IPS DF 6.9 (cell line): ENCODE measurements at regions not wholly inside any gene's neighbourhood (a gene's known extent, or its start where the extent isn't known, plus 50 kb on each side); places are given as distances from the start of the nearest gene placed in this dataset.
"Not testable (repeated sequence)": the region's sequence is repeated elsewhere in the genome, so short reads cannot be mapped to it uniquely, and the experiment has no call there.

Experiments used
- DNase-seq: peaks from one replicate; pipeline ENCODE4 v3.0.0-alpha.2; 2013; ENCODE audit warnings: low read depth, low spot score
- H3K27ac ChIP-seq: one replicate; pipeline ENCODE4 v1.5.1; 2013; ENCODE audit warnings: low read length, control low read depth
- H3K27me3 ChIP-seq: 2 replicates; pipeline ENCODE4 v1.6.1; 2013; ENCODE audit warnings: mild to moderate bottlenecking, low read length; ENCODE audit not compliant: control insufficient read depth, insufficient read depth
- H3K36me3 ChIP-seq: 2 replicates; pipeline ENCODE4 v1.6.1; 2013; ENCODE audit warnings: low read length; ENCODE audit not compliant: control insufficient read depth, insufficient read depth
- H3K4me1 ChIP-seq: 2 replicates; pipeline ENCODE4 v1.6.1; 2013; ENCODE audit warnings: low read length; ENCODE audit not compliant: control insufficient read depth, insufficient read depth
- H3K4me3 ChIP-seq: 2 replicates; pipeline ENCODE4 v1.5.1; 2013; ENCODE audit warnings: mild to moderate bottlenecking, low read length
- H3K9me3 ChIP-seq: 2 replicates; pipeline ENCODE4 v1.6.1; 2013; ENCODE audit warnings: low read length, inconsistent platforms; ENCODE audit not compliant: control insufficient read depth, insufficient read depth
- WGBS: extraction: QIAGEN DNeasy Blood & Tissue Kit; methylation state at CpG from one replicate; pipeline ENCODE4 v1.1.7; 2013; ENCODE audit warnings: mixed read lengths, missing lambda C conversion rate; ENCODE audit not compliant: insufficient read length, insufficient coverage; 5-methylcytosine and 5-hydroxymethylcytosine counted together

DNA sequence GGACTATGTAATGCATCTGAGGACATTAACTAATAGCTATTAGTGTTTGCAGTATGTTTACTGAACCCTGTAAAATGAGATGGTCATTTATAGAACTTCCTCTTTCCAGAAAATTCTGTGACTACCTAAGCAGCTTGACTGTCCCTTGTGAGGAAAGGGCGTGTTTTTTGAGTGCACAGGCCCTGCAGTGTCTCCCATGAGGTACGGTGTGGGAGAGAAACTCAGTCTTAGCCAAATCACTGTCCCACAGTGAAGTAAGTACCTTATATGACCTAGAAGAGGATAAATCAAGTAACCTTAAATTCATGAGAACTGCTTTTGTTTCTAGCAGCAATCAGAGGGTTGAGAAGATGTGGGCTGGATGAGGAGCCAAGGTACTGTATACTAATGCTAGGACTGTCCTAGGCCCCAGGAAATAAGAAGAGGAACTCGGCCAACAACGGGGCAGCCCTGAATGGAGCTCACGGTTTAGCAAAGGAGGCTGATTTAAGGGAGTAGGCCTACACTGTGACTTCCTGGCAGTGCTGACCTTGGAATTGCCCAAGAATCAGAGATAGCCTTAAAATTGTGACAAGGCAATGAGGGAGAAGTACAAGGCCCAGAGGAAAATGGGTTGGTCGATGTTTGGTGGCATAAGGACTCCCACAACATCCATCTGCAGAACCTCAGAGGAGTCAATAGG lies 103.5 kb upstream of the CTAGE1 start:
- Histone ChIP-seq H3K27me3 (no peaks in the 10 kb centered on the region), H3K4me3 (no peak overlapping the region), H3K36me3 (no peaks in the 10 kb centered on the region), H3K27ac (no peak overlapping the region), H3K4me1 (no peaks in the 10 kb centered on the region), H3K9me3 (no peaks in the 10 kb centered on the region)
- DNase-seq, result no peak
- WGBS, result no CpG with 5 or more reads among the region's 6 CpGs

DNA sequence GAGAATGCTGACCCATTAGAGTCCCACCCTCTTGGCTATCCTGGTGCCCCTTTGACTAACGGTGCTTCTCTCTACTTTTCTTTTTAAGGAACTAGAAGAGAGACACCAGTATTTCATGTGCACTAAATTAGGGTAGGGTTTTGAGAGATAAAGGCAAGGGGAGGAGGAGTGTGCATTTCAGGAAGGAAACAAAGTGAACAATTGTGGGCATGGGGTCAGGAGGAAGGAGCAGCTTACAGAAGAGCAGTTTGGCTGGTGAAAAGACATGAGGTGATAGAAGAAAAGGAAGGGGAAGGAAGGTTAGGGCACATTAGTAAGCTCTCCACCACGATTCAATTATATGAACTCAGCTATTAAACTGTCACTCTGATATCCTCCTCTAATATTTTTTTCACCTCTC lies 105.8 kb upstream of the CTAGE1 start:
- Histone ChIP-seq H3K27ac (no peak overlapping the region), H3K4me3 (no peak overlapping the region), H3K4me1 (no peaks in the 10 kb centered on the region), H3K36me3 (no peaks in the 10 kb centered on the region), H3K9me3 (no peaks in the 10 kb centered on the region), H3K27me3 (no peaks in the 10 kb centered on the region)
- no peak for DNase-seq
- WGBS, result no CpG with 5 or more reads among the region's 2 CpGs

DNA sequence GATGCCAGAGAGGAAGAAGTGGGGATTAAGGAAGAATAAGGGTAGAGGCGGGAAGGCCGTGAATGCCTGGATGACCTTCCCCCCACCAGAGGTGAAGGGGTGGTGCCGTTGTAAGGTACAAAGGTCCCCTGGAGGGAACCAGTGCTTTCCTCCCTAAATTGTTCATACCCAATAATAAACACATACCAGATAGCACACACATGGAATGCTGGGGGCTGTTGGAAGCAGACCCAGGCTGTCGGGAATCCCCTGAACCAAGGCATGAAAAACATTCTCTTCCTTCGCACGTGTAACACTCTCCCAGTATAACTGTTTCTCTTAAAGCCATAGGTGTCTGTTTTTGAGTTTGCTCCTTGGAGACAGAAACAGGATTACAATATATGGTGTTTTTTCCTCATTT lies 107.1 kb upstream of the CTAGE1 start:
- no peaks in the 10 kb centered on the region for H3K4me1 ChIP-seq

DNA sequence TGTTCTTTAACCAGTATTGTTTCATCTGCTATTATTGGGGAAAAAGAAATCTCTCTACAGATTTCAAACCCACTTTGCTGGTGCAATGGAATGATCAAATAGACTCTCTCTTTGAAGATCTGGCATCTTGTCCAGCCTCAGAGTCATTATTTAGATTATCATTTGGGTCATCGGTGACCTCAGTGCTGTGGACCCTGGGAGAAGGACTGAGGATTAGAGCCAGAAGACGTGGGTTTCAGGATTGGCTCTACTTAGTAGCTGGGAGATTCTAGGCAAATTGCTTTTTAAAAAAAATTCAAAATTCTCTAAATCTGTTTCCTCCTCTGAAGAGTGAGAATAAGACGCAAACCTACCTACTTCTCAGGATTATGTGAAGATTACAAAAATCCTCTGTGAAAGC lies 107.6 kb upstream of the CTAGE1 start:
- WGBS, result no CpG with 5 or more reads among the region's 3 CpGs
- no peak for DNase-seq
- H3K27ac ChIP-seq, result no peak overlapping the region
- H3K27me3 ChIP-seq, result no peaks in the 10 kb centered on the region
- no peak overlapping the region for H3K4me3 ChIP-seq
- no peaks in the 10 kb centered on the region for H3K4me1 ChIP-seq
- H3K36me3 ChIP-seq, result no peaks in the 10 kb centered on the region
- no peaks in the 10 kb centered on the region for H3K9me3 ChIP-seq

More for the DNA sequence above, 107.1 kb upstream of the CTAGE1 start:
- Histone ChIP-seq H3K9me3 (no peaks in the 10 kb centered on the region), H3K27me3 (no peaks in the 10 kb centered on the region), H3K36me3 (no peaks in the 10 kb centered on the region), H3K4me3 (no peak overlapping the region), H3K27ac (no peak overlapping the region)
- no peak for DNase-seq
- no CpG with 5 or more reads among the region's 6 CpGs for WGBS

- H3K27ac ChIP-seq, result no peak overlapping the region
- no peaks in the 10 kb centered on the region for H3K27me3 ChIP-seq
- DNase-seq, result no peak
- H3K4me3 ChIP-seq, result no peak overlapping the region
- no peaks in the 10 kb centered on the region for H3K36me3 ChIP-seq
- no peaks in the 10 kb centered on the region for H3K4me1 ChIP-seq
- WGBS, result no CpG with 5 or more reads among the region's 3 CpGs
- H3K9me3 ChIP-seq, result no peaks in the 10 kb centered on the region
Measured at GRCh38 chr18:22525883-22526282, 108.2 kb upstream of the CTAGE1 start.

GRCh38 chr18:22528291-22528690 lies 110.6 kb upstream of the CTAGE1 start:
- DNase-seq, result no peak
- Histone ChIP-seq H3K4me3 (no peak overlapping the region), H3K9me3 (no peaks in the 10 kb centered on the region), H3K4me1 (no peaks in the 10 kb centered on the region), H3K27ac (no peak overlapping the region), H3K36me3 (no peaks in the 10 kb centered on the region), H3K27me3 (no peaks in the 10 kb centered on the region)
- no CpG with 5 or more reads among the region's 3 CpGs for WGBS

DNA sequence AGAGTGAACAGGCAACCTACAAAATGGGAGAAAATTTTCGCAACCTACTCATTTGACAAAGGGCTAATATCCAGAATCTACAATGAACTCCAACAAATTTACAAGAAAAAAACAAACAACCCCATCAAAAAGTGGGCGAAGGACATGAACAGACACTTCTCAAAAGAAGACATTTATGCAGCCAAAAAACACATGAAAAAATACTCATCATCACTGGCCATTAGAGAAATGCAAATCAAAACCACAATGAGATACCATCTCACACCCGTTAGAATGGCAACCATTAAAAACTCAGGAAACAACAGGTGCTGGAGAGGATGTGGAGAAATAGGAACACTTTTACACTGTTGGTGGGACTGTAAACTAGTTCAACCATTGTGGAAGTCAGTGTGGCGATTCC lies 117.0 kb upstream of the CTAGE1 start:
- DNase-seq, H3K27ac ChIP-seq, H3K27me3 ChIP-seq, H3K4me3 ChIP-seq, H3K9me3 ChIP-seq, H3K4me1 ChIP-seq, H3K36me3 ChIP-seq: not testable (repeated sequence)
- no CpG with 5 or more reads among the region's 4 CpGs for WGBS

DNA sequence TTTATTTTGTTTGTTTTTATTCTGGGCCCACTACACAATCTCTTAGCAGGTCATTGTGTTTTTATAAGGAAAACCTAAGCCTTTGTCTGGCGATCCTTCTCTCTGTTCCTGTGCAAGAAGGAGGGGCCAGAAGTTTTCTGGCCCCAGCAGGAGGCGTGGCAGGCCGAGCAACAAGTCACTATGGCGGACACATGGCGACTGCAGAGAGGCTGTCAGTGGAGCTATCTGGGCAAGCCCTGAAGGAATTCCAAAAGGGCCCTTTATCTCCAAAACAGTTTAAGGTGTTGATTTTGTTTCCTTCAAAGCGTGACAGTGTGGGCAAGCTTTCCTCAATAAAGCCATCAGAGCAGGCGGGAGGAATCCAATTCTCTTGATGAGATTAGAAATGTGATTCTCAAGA lies 118.8 kb upstream of the CTAGE1 start:
- no peaks in the 10 kb centered on the region for H3K9me3 ChIP-seq
- WGBS, result no CpG with 5 or more reads among the region's 7 CpGs
- DNase-seq, result no peak
- no peaks in the 10 kb centered on the region for H3K4me1 ChIP-seq
- no peaks in the 10 kb centered on the region for H3K27me3 ChIP-seq
- H3K36me3 ChIP-seq, result no peaks in the 10 kb centered on the region
- H3K27ac ChIP-seq, result no peak overlapping the region
- H3K4me3 ChIP-seq, result no peak overlapping the region

- Histone ChIP-seq H3K27ac (no peak overlapping the region), H3K4me3 (no peak overlapping the region), H3K36me3 (no peaks in the 10 kb centered on the region), H3K9me3 (no peaks in the 10 kb centered on the region), H3K27me3 (no peaks in the 10 kb centered on the region), H3K4me1 (no peaks in the 10 kb centered on the region)
- DNase-seq, result no peak
- no CpG with 5 or more reads among the region's 5 CpGs for WGBS
Measured at GRCh38 chr18:22538426-22538825, 120.7 kb upstream of the CTAGE1 start.

DNA sequence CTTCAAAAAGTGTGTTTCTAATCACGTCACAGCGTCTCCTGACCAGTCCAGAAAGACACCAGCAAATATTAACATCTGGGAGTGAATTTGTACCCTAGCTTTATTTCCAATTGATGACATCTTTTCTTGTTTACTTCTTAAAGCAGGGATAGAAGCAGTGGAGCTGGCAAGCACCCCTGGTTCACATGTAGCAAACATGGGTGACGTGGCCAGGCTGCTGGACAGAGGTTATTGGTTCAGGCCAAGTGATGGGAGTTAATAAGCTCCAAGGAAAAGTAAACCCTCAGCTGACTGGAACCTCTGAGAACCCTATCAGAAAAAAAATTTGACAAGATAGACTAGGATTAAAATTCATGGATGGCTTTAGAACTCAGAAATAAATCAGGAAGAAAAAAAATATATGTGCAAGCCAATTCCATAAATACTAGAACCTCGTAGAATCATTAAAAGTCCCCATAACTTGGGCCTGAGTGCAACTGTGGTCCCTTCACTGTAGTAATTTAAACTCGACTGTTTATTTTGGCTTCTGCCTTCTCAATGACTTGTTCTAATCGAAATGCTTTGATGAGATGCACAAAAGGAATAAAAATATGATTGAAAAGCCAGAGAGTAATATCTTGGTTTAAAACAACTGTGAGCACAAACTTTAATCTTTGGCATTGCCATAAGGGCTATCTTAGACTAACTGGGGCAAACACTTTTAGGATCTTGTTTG lies 121.5 kb upstream of the CTAGE1 start:
- H3K9me3 ChIP-seq, result no peaks in the 10 kb centered on the region
- H3K4me1 ChIP-seq, result no peaks in the 10 kb centered on the region
- no peaks in the 10 kb centered on the region for H3K27me3 ChIP-seq
- no peak for DNase-seq
- no peak overlapping the region for H3K27ac ChIP-seq
- no peak overlapping the region for H3K4me3 ChIP-seq
- H3K36me3 ChIP-seq, result no peaks in the 10 kb centered on the region
- WGBS, result no CpG with 5 or more reads among the region's 6 CpGs

GRCh38 chr18:22541232-22541631 lies 123.5 kb upstream of the CTAGE1 start:
- Histone ChIP-seq H3K27ac (no peak overlapping the region), H3K9me3 (no peaks in the 10 kb centered on the region), H3K4me1 (no peaks in the 10 kb centered on the region), H3K4me3 (no peak overlapping the region), H3K27me3 (no peaks in the 10 kb centered on the region), H3K36me3 (no peaks in the 10 kb centered on the region)
- DNase-seq, result no peak
- WGBS, result no CpG with 5 or more reads among the region's 1 CpG
